OCI-LY1 (cell line): ENCODE measurements at regions not wholly inside any gene's neighbourhood (a gene's known extent, or its start where the extent isn't known, plus 50 kb on each side); places are given as distances from the start of the nearest gene placed in this dataset.

Experiments
- H2AFZ ChIP-seq: fragments of 200-600 bp; sonication (generic), shearing (Covaris generic); 2 replicates; pipeline ENCODE4 v1.6.0; 2014; ENCODE audit warnings: antibody characterized with exemption, mild to moderate bottlenecking, low read length
- H3F3A ChIP-seq: fragments of 200-600 bp; sonication (generic), shearing (Covaris generic); 2 replicates; pipeline ENCODE4 v1.6.0; 2014; ENCODE audit warnings: mild to moderate bottlenecking, antibody characterized with exemption, low read length, moderate library complexity; ENCODE audit not compliant: insufficient read depth
- H3K27ac ChIP-seq: fragments of 200-600 bp; sonication (generic); 2 replicates; pipeline ENCODE4 v1.5.1; 2014; ENCODE audit warnings: low read length, mixed run types, mild to moderate bottlenecking, low read depth; ENCODE audit not compliant: poor library complexity, severe bottlenecking
- H3K27me3 ChIP-seq: fragments of 200-600 bp; sonication (generic); 2 replicates; pipeline ENCODE4 v1.6.0; 2014; ENCODE audit warnings: antibody characterized with exemption, mild to moderate bottlenecking, low read length, moderate library complexity; ENCODE audit not compliant: insufficient read depth
- H3K36me3 ChIP-seq: fragments of 200-600 bp; sonication (generic); 2 replicates; pipeline ENCODE4 v1.6.1; 2014; ENCODE audit warnings: mild to moderate bottlenecking, antibody characterized with exemption, low read length, moderate library complexity, mixed read lengths; ENCODE audit not compliant: insufficient read depth
- H3K4me1 ChIP-seq: fragments of 200-600 bp; sonication (generic); 2 replicates; pipeline ENCODE4 v1.5.1; 2014; ENCODE audit warnings: mild to moderate bottlenecking, low read length, moderate library complexity; ENCODE audit not compliant: insufficient read depth, severe bottlenecking
- H3K4me2 ChIP-seq: fragments of 200-600 bp; sonication (generic), shearing (Covaris generic); 2 replicates; pipeline ENCODE4 v1.6.1; 2014; ENCODE audit warnings: low read length
- H3K4me3 ChIP-seq: fragments of 200-600 bp; sonication (generic); 2 replicates; pipeline ENCODE4 v1.5.1; 2014; ENCODE audit warnings: low read length, low read depth, mild to moderate bottlenecking, mixed read lengths; ENCODE audit not compliant: poor library complexity, severe bottlenecking
- H3K79me2 ChIP-seq: fragments of 200-600 bp; shearing (Covaris generic); 2 replicates; pipeline ENCODE4 v1.6.1; 2016; ENCODE audit warnings: mixed run types, low read length, mixed read lengths; ENCODE audit not compliant: insufficient read depth
- H3K9ac ChIP-seq: fragments of 200-600 bp; sonication (generic), shearing (Covaris generic); 2 replicates; pipeline ENCODE4 v1.6.1; 2014; ENCODE audit warnings: mild to moderate bottlenecking, low read length, mixed read lengths
- H3K9me2 ChIP-seq: fragments of 200-600 bp; sonication (generic), shearing (Covaris generic); 2 replicates; pipeline ENCODE4 v1.6.1; 2014; ENCODE audit warnings: low read depth, mild to moderate bottlenecking, low read length, mixed read lengths
- H3K9me3 ChIP-seq: fragments of 200-600 bp; shearing (Covaris generic); 2 replicates; pipeline ENCODE4 v1.6.1; 2014; ENCODE audit warnings: low read length, mixed read lengths
- H4K20me1 ChIP-seq: fragments of 200-600 bp; sonication (generic), shearing (Covaris generic); 2 replicates; pipeline ENCODE4 v1.6.0; 2016; ENCODE audit warnings: mild to moderate bottlenecking, low read length; ENCODE audit not compliant: insufficient read depth
- EZH2 ChIP-seq: fragments of 200-600 bp; sonication (generic), shearing (Covaris generic); IDR thresholded peaks from 2 replicates; pipeline ENCODE4 v1.8.0; 2017; ENCODE audit warnings: borderline replicate concordance, mixed run types, mild to moderate bottlenecking, antibody characterized with exemption, low read length, moderate library complexity, mixed read lengths
- TF ChIP-seq, protein P1 (sequence below): fragments of 200-600 bp; sonication (generic), shearing (Covaris generic); IDR thresholded peaks from 2 replicates; pipeline ENCODE4 v1.5.1; 2017; ENCODE audit warnings: mild to moderate bottlenecking, antibody characterized with exemption, low read length, moderate library complexity, mixed read lengths

DNA sequence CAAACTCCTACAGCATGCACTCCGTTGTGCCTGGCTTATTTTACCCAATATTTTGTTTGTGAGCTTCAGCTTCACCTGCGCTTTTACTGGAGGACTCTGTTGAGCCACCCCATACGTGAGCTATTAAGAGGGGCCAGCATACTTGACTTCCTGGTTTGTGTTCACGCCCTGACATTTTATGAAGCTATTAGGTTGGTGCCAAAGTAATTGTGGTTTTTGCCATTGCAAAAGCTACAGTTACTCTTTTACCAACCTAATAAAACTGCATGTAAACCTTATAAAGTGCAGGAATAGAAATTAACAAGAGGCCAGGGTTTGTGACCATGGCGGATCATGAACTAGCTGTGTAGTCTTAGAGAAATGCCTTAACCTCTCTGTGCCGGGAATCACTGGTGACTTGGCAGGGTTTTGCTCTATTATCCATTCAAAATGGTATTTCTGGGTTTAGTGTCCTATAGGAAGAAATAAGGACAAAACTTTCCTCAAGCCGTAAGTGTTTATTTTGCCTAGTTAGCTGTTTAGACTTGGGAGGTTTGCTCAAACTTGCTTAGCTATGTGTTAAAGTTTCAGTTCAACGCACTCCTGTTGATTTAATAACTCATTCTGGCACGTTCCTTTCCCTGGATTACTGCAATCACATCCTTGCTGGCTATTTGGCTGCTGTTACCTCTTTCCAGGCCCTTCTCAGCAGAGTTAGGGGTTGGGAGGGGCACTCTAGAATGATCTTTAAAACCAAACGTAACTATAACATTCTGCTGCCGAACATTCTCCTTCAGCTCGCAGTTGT lies 1027.6 kb downstream of the BCL11B start:
- H3K27me3 ChIP-seq = no peaks in the 10 kb centered on the region
- no peak overlapping the region for H3K9ac ChIP-seq
- H3K79me2 ChIP-seq = no peaks in the 10 kb centered on the region
- H2AFZ ChIP-seq = no peak overlapping the region
- H3K4me2 ChIP-seq = no peak overlapping the region
- no peaks in the 10 kb centered on the region for H3K9me3 ChIP-seq
- no peak overlapping the region for H3K27ac ChIP-seq
- H4K20me1 ChIP-seq = no peaks in the 10 kb centered on the region
- no peaks in the 10 kb centered on the region for H3K9me2 ChIP-seq
- no peaks in the 10 kb centered on the region for H3F3A ChIP-seq
- no peaks in the 10 kb centered on the region for H3K4me1 ChIP-seq
- TF ChIP-seq, protein P1, sequence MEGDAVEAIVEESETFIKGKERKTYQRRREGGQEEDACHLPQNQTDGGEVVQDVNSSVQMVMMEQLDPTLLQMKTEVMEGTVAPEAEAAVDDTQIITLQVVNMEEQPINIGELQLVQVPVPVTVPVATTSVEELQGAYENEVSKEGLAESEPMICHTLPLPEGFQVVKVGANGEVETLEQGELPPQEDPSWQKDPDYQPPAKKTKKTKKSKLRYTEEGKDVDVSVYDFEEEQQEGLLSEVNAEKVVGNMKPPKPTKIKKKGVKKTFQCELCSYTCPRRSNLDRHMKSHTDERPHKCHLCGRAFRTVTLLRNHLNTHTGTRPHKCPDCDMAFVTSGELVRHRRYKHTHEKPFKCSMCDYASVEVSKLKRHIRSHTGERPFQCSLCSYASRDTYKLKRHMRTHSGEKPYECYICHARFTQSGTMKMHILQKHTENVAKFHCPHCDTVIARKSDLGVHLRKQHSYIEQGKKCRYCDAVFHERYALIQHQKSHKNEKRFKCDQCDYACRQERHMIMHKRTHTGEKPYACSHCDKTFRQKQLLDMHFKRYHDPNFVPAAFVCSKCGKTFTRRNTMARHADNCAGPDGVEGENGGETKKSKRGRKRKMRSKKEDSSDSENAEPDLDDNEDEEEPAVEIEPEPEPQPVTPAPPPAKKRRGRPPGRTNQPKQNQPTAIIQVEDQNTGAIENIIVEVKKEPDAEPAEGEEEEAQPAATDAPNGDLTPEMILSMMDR = no peak
- no peak for TF ChIP-seq EZH2
- no peak overlapping the region for H3K4me3 ChIP-seq
- H3K36me3 ChIP-seq = no peaks in the 10 kb centered on the region

DNA sequence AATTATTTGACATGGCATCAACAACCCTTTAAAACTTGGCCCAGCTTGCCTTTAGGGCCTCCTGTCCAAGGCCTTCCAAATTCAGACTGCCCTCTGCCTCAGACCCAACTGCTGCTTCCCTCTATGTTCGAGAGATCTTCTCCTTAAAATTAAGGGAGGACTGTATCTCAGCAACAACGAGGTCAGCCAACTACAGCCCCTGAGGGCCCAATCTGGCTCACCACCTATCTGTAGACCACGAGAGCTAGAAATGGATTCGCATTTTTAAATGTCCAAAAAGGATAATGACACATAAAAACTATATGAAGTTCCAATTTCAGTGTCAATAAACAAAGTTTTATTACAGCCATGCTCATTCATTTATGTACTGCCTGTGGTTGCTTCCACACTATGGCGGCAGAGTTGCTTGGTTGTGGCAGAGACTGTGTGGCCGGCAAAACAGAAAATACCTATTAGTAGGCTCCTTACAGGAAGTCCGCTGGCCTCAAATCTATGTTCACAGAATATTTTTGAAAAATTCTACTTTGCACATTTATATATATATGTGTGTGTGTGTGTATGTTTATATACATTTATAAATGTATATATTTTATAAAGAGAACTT lies 1026.9 kb downstream of the BCL11B start:
- Histone ChIP-seq H3K27ac (no peak overlapping the region), H3F3A (no peaks in the 10 kb centered on the region), H3K4me3 (no peak overlapping the region), H3K4me1 (no peaks in the 10 kb centered on the region), H3K36me3 (no peaks in the 10 kb centered on the region), H3K79me2 (no peaks in the 10 kb centered on the region), H2AFZ (no peak overlapping the region), H3K27me3 (no peaks in the 10 kb centered on the region), H3K9me3 (no peaks in the 10 kb centered on the region), H3K4me2 (no peak overlapping the region), H3K9me2 (no peaks in the 10 kb centered on the region), H3K9ac (no peak overlapping the region), H4K20me1 (no peaks in the 10 kb centered on the region)
- TF ChIP-seq EZH2 = no peak
- TF ChIP-seq, protein P1 = no peak

DNA sequence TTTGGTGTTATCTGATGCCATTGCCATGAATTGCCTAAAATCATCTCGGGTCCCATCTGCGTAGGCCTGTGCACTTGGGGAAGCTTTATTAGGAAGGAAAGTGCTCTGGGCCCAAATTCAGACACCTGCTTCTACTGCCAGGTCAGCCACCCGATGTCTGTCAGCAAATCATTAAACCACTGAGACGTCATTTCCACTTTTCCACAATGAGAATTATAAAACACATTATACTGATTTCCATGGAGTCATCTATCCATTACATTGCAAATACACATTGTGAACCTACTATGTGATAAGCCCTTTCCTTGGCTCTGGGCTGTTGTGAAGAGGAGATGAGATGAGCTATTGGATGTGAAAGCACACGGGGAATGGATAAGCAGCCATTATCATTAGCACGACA lies 1022.9 kb downstream of the BCL11B start:
- Histone ChIP-seq H3K4me1 (no peaks in the 10 kb centered on the region), H3K27me3 (no peaks in the 10 kb centered on the region), H3K4me3 (no peak overlapping the region), H3K36me3 (no peaks in the 10 kb centered on the region), H3K9me2 (no peaks in the 10 kb centered on the region), H3K9ac (no peak overlapping the region), H2AFZ (no peak overlapping the region), H3F3A (no peaks in the 10 kb centered on the region), H3K4me2 (no peak overlapping the region), H3K79me2 (no peaks in the 10 kb centered on the region), H4K20me1 (no peaks in the 10 kb centered on the region), H3K27ac (no peak overlapping the region), H3K9me3 (no peaks in the 10 kb centered on the region)
- TF ChIP-seq, protein P1 = no peak
- TF ChIP-seq EZH2 = no peak
